Tibial artery (tissue), 4 donors: ENCODE measurements at regions not wholly inside any gene's neighbourhood (a gene's known extent, or its start where the extent isn't known, plus 50 kb on each side); places are given as distances from the start of the nearest gene placed in this dataset.

Source experiments
- DNase-seq, 2 donors: peaks; one replicate each; pipeline ENCODE4 v3.0.0-alpha.2; 2019
- H3K27ac ChIP-seq, 2 donors: fragments of 200-600 bp; sonication (generic) in 1 of 2; 1 replicate in 1 of 2; 2 replicates in 1 of 2; pipeline ENCODE4 v1.5.1; 2018 to 2019; ENCODE audit warnings: mild to moderate bottlenecking in 1 of 2
- H3K27me3 ChIP-seq, 2 donors: fragments of 200-600 bp; sonication (generic) in 1 of 2; one replicate each; pipeline versions ENCODE4 v1.5.1 to v1.6.0; 2016 to 2019
- H3K36me3 ChIP-seq, 3 donors: fragments of 200-600 bp; sonication (generic) in 2 of 3; one replicate each; pipeline ENCODE4 v1.5.1; 2016 to 2019; ENCODE audit warnings: mild to moderate bottlenecking in 2 of 3
- H3K4me1 ChIP-seq, 4 donors: fragments of 200-600 bp; sonication (generic) in 2 of 4; 1 replicate in 3 of 4; 2 replicates in 1 of 4; pipeline ENCODE4 v1.5.1; 2016 to 2019
- H3K4me3 ChIP-seq, 2 donors: fragments of 200-600 bp; sonication (generic) in 1 of 2; 1 replicate in 1 of 2; 2 replicates in 1 of 2; pipeline ENCODE4 v1.5.1; 2018 to 2019; ENCODE audit warnings: mild to moderate bottlenecking in 2 of 2
- H3K9me3 ChIP-seq, 3 donors: fragments of 200-600 bp; sonication (generic) in 1 of 3; one replicate each; pipeline ENCODE4 v1.5.1; 2016 to 2019
- CTCF ChIP-seq, 2 experiments: fragments of 200-600 bp in 1 of 2; fragments of 450-650 bp in 1 of 2; IDR thresholded peaks; one replicate each; pipeline ENCODE4 v1.5.1; 2017 to 2019; ENCODE audit warnings: antibody characterized with exemption in 2 of 2, mild to moderate bottlenecking in 1 of 2, moderate library complexity in 1 of 2
- intact Hi-C: fragments of 100-400 bp; cut with DNase I; formaldehyde crosslinking; loops from one replicate; pipeline ENCODE4 v1.15.0; 2023; ENCODE audit warnings: low total_unique reads

- H3K27me3 ChIP-seq: no peaks in the 10 kb centered on the region
- intact Hi-C loops: no loop called here
- H3K4me3 ChIP-seq: no peak overlapping the region
- H3K27ac ChIP-seq: no peak overlapping the region
- peaks cover 0 to 16% (median 7%) of the 10 kb centered on the region in 4 donors for H3K4me1 ChIP-seq
- H3K9me3 ChIP-seq: no peaks in the 10 kb centered on the region
- TF ChIP-seq CTCF (IDR thresholded peaks at IDR 0.05): no peak
- H3K36me3 ChIP-seq: no peaks in the 10 kb centered on the region
- DNase-seq: no peak
Observed at GRCh38 chr5:143509758-143510221, 106.3 kb upstream of the NR3C1 start.

GRCh38 chr5:143506836-143507552, 103.5 kb upstream of the NR3C1 start:
- intact Hi-C loops: no loop called here
- TF ChIP-seq CTCF (IDR thresholded peaks at IDR 0.05): no peak
- Histone ChIP-seq H3K4me3 (no peak overlapping the region), H3K9me3 (no peaks in the 10 kb centered on the region), H3K27ac (no peak overlapping the region), H3K27me3 (no peaks in the 10 kb centered on the region), H3K36me3 (no peaks in the 10 kb centered on the region), H3K4me1 (peaks cover 0 to 11% (median 6%) of the 10 kb centered on the region in 4 donors)
- DNase-seq: no peak

- intact Hi-C loops: no loop called here
- Histone ChIP-seq H3K27ac (no peak overlapping the region), H3K4me3 (no peak overlapping the region), H3K9me3 (no peaks in the 10 kb centered on the region), H3K36me3 (no peaks in the 10 kb centered on the region), H3K27me3 (no peaks in the 10 kb centered on the region), H3K4me1 (peaks cover 0 to 11% (median 6%) of the 10 kb centered on the region in 4 donors)
- no peak for TF ChIP-seq CTCF (IDR thresholded peaks at IDR 0.05)
- DNase-seq: no peak
Observed at GRCh38 chr5:143505934-143506333, 102.4 kb upstream of the NR3C1 start.

GRCh38 chr5:143505354-143505753, 101.9 kb upstream of the NR3C1 start:
- Histone ChIP-seq H3K27ac (no peak overlapping the region), H3K9me3 (no peaks in the 10 kb centered on the region), H3K36me3 (no peaks in the 10 kb centered on the region), H3K4me1 (peaks cover 0 to 11% (median 6%) of the 10 kb centered on the region in 4 donors), H3K4me3 (no peak overlapping the region), H3K27me3 (no peaks in the 10 kb centered on the region)
- no peak for TF ChIP-seq CTCF (IDR thresholded peaks at IDR 0.05)
- no peak for DNase-seq
- intact Hi-C loops: no loop called here

GRCh38 chr5:143501310-143502044, 98.0 kb upstream of the NR3C1 start:
- DNase-seq: no peak
- TF ChIP-seq CTCF (IDR thresholded peaks at IDR 0.05): no peak
- Histone ChIP-seq H3K4me3 (no peak overlapping the region), H3K27ac (no peak overlapping the region), H3K9me3 (no peaks in the 10 kb centered on the region), H3K27me3 (no peaks in the 10 kb centered on the region), H3K4me1 (peaks cover 0 to 7% (median 4%) of the 10 kb centered on the region in 4 donors), H3K36me3 (no peaks in the 10 kb centered on the region)
- intact Hi-C loops: no loop called here
